GM12878 (cell line): ENCODE measurements at regions not wholly inside any gene's neighbourhood (a gene's known extent, or its start where the extent isn't known, plus 50 kb on each side); places are given as distances from the start of the nearest gene placed in this dataset.

ENCODE experiments used
- ATAC-seq: fragments of 200-7000 bp; cut with Tn5 transposase; 3 replicates; pipeline ENCODE4 v1.9.1; 2020; ENCODE audit warnings: mild to moderate bottlenecking, moderate library complexity
- BruUV-seq: library from RNA; stranded (reverse); fragments of 400-500 nt; replicated peaks from 2 replicates; lab custom pipeline; 2021; lab: Mats Ljungman, UMichigan
- CTCF ChIA-PET: fragments of 300-600 bp; sonication (Branson Sonifier 250); formaldehyde crosslinking; extraction: SDS; loops from one replicate; lab custom pipeline; 2021; ENCODE audit warnings: inconsistent platforms; lab: Yijun Ruan, JAX
- POLR2A ChIA-PET: fragments of 350-600 bp; formaldehyde crosslinking; extraction: SDS; loops from one replicate; lab custom pipeline; 2021; ENCODE audit warnings: inconsistent platforms; lab: Charles Lee
- RAD21 ChIA-PET: fragments of 300-600 bp; sonication (Branson Sonifier 250); formaldehyde crosslinking; loops from one replicate; lab custom pipeline; 2023; ENCODE audit warnings: antibody characterized with exemption; ENCODE audit not compliant: unreplicated experiment; lab: Charles Lee
- SMC1A ChIA-PET: fragments of 300-600 bp; sonication (Branson Sonifier 250); formaldehyde crosslinking; loops from one replicate; lab custom pipeline; 2023; ENCODE audit not compliant: unreplicated experiment, uncharacterized antibody; lab: Charles Lee
- DNase-seq: peaks from one replicate; pipeline ENCODE4 v3.0.0-alpha.2; 2011; ENCODE audit warnings: low read depth, low spot score
- FAIRE-seq: peaks from 3 replicates; lab custom pipeline; 2011; peaks lifted over from hg19 to GRCh38; lab: Jason Lieb, UNC
- H2AFZ ChIP-seq: 2 replicates; pipeline ENCODE4 v1.6.0; 2011; ENCODE audit warnings: low read depth, low read length, control low read depth; ENCODE audit not compliant: control insufficient read depth
- H3K27ac ChIP-seq: 2 replicates; pipeline ENCODE4 v1.5.1; 2011; ENCODE audit warnings: control low read depth; ENCODE audit not compliant: control insufficient read depth, insufficient read depth
- H3K27me3 ChIP-seq, 2 experiments: replicated peaks in 1 of 2; 2 replicates each; pipeline versions ENCODE4 v1.6.0 to v1.6.1; 2011; ENCODE audit warnings: low read length in 1 of 2; ENCODE audit not compliant: control insufficient read depth in 2 of 2, insufficient read depth in 2 of 2
- H3K36me3 ChIP-seq, 2 experiments: 2 replicates each; pipeline ENCODE4 v1.5.1; 2011; ENCODE audit warnings: low read length in 1 of 2; ENCODE audit not compliant: control insufficient read depth in 2 of 2, insufficient read depth in 2 of 2
- H3K4me1 ChIP-seq: 2 replicates; pipeline ENCODE4 v1.6.1; 2011; ENCODE audit warnings: mild to moderate bottlenecking, low read length, moderate library complexity, mixed read lengths; ENCODE audit not compliant: control insufficient read depth, insufficient read depth
- H3K4me2 ChIP-seq: 2 replicates; pipeline ENCODE4 v1.6.0; 2011; ENCODE audit warnings: control low read depth; ENCODE audit not compliant: control insufficient read depth, insufficient read depth
- H3K4me3 ChIP-seq: fragments of 200-600 bp; sonication (generic); 2 replicates; pipeline ENCODE4 v1.5.1; 2016
- H3K79me2 ChIP-seq: 2 replicates; pipeline ENCODE4 v1.6.0; 2011; ENCODE audit warnings: low read length; ENCODE audit not compliant: control insufficient read depth, insufficient read depth
- H3K9ac ChIP-seq: 2 replicates; pipeline ENCODE4 v1.8.0; 2011; ENCODE audit warnings: low read length, control low read depth, mixed read lengths; ENCODE audit not compliant: control insufficient read depth, insufficient read depth
- H3K9me3 ChIP-seq: replicated peaks from 3 replicates; pipeline ENCODE4 v1.5.1; 2011; ENCODE audit warnings: mild to moderate bottlenecking, low read length; ENCODE audit not compliant: control insufficient read depth, insufficient read depth
- H4K20me1 ChIP-seq: 2 replicates; pipeline ENCODE4 v1.6.0; 2011; ENCODE audit not compliant: control insufficient read depth, insufficient read depth
- ATF7 ChIP-seq: fragments of 450-650 bp; IDR thresholded peaks from 2 replicates; pipeline ENCODE4 v1.6.1; 2016; ENCODE audit warnings: low read depth, mild to moderate bottlenecking
- BCL11A ChIP-seq: IDR thresholded peaks from 2 replicates; pipeline ENCODE4 v1.6.1; 2011; ENCODE audit warnings: low read depth, low read length
- CHD2 ChIP-seq: IDR thresholded peaks from 2 replicates; pipeline ENCODE4 v1.6.1; 2011; ENCODE audit warnings: low read depth, low read length, improper control_type of control experiment, borderline replicate concordance
- CREM ChIP-seq: IDR thresholded peaks from 2 replicates; pipeline ENCODE4 v1.6.1; 2014; ENCODE audit warnings: antibody characterized with exemption, low read depth
- DPF2 ChIP-seq: fragments of 450-650 bp; IDR thresholded peaks from 2 replicates; pipeline ENCODE4 v1.6.1; 2017; ENCODE audit warnings: mild to moderate bottlenecking
- EP300 ChIP-seq, 2 experiments: fragments of 150-350 bp in 1 of 2; IDR thresholded peaks; 2 replicates each; pipeline ENCODE4 v1.6.1; 2011 to 2012; ENCODE audit warnings: low read depth in 2 of 2, low read length in 2 of 2, borderline replicate concordance in 1 of 2, improper control_type of control experiment in 1 of 2, inconsistent platforms in 1 of 2; ENCODE audit not compliant: control insufficient read depth in 1 of 2
- GABPA ChIP-seq: IDR thresholded peaks from 2 replicates; pipeline ENCODE4 v1.6.1; 2014; ENCODE audit warnings: antibody characterized with exemption, low read depth, mild to moderate bottlenecking, inconsistent platforms
- HDAC2 ChIP-seq: fragments of 200-600 bp; sonication (generic); IDR thresholded peaks from 2 replicates; pipeline ENCODE4 v1.6.1; 2017
- HDAC6 ChIP-seq: fragments of 200-600 bp; sonication (generic); IDR thresholded peaks from one replicate; pipeline ENCODE4 v1.8.0; 2017; ENCODE audit warnings: antibody characterized with exemption; ENCODE audit not compliant: unreplicated experiment
- IKZF1 ChIP-seq: fragments of 450-650 bp; conservative IDR thresholded peaks from 2 replicates; pipeline ENCODE4 v1.6.1; 2017; ENCODE audit warnings: antibody characterized with exemption, mild to moderate bottlenecking
- IKZF2 ChIP-seq, 2 experiments: fragments of 450-650 bp; IDR thresholded peaks; 2 replicates each; pipeline ENCODE4 v1.6.1; 2017; ENCODE audit warnings: mild to moderate bottlenecking in 2 of 2, moderate library complexity in 2 of 2
- MTA2 ChIP-seq: fragments of 450-650 bp; IDR thresholded peaks from 2 replicates; pipeline ENCODE4 v1.6.1; 2016; ENCODE audit warnings: low read depth, mild to moderate bottlenecking, moderate library complexity
- NBN ChIP-seq: fragments of 450-650 bp; IDR thresholded peaks from 2 replicates; pipeline ENCODE4 v1.6.1; 2016
- POLR2A ChIP-seq: IDR thresholded peaks from 2 replicates; pipeline ENCODE4 v1.6.1; 2011; ENCODE audit warnings: low read depth, mild to moderate bottlenecking, low read length
- RAD21 ChIP-seq: IDR thresholded peaks from 2 replicates; pipeline ENCODE4 v1.6.1; 2011; ENCODE audit warnings: mild to moderate bottlenecking, low read depth, low read length, moderate library complexity; ENCODE audit not compliant: insufficient read depth
- RUNX3 ChIP-seq: IDR thresholded peaks from 2 replicates; pipeline ENCODE4 v1.6.1; 2012; ENCODE audit warnings: low read length, inconsistent platforms
- SIN3A ChIP-seq: IDR thresholded peaks from 2 replicates; pipeline ENCODE4 v1.6.1; 2012; ENCODE audit warnings: low read depth, low read length, improper control_type of control experiment
- STAT1 ChIP-seq: fragments of 450-650 bp; conservative IDR thresholded peaks from 2 replicates; pipeline ENCODE4 v1.6.1; 2014; ENCODE audit warnings: antibody characterized with exemption, mild to moderate bottlenecking
- STAT3 ChIP-seq: IDR thresholded peaks from 2 replicates; pipeline ENCODE4 v1.6.1; 2011; ENCODE audit warnings: low read depth, low read length, improper control_type of control experiment
- TCF12 ChIP-seq: IDR thresholded peaks from 2 replicates; pipeline ENCODE4 v1.6.1; 2011; ENCODE audit warnings: low read depth, mild to moderate bottlenecking, low read length
- YY1 ChIP-seq: IDR thresholded peaks from 2 replicates; pipeline ENCODE4 v1.6.1; 2011; ENCODE audit warnings: low read depth, mild to moderate bottlenecking, low read length
- ZBED1 ChIP-seq: IDR thresholded peaks from 2 replicates; pipeline ENCODE4 v1.6.1; 2016; ENCODE audit warnings: borderline replicate concordance
- WGBS: methylation state at CpG from one replicate; pipeline ENCODE4 v1.1.6; 2016; ENCODE audit warnings: low lambda C conversion rate; ENCODE audit not compliant: insufficient replicate concordance, insufficient coverage; ENCODE audit errors: missing lambda C conversion rate; 5-methylcytosine and 5-hydroxymethylcytosine counted together
- in situ Hi-C: fragments of 300-500 bp; cut with MboI; formaldehyde crosslinking; loops from 9 replicates; pipeline ENCODE4 v1.14.3; 2018; ENCODE audit warnings: mixed read lengths
- intact Hi-C: fragments of 100-400 bp; cut with micrococcal nuclease; formaldehyde crosslinking; loops from one replicate; pipeline ENCODE4 v1.14.2; 2022; ENCODE audit not compliant: unreplicated experiment
- TF ChIP-seq, protein P1 (sequence below): fragments of 450-650 bp; IDR thresholded peaks from 2 replicates; pipeline ENCODE4 v1.6.1; 2016; ENCODE audit warnings: mild to moderate bottlenecking
- TF ChIP-seq, protein P2 (sequence below): fragments of 450-650 bp; IDR thresholded peaks from 2 replicates; pipeline ENCODE4 v1.6.1; 2016; ENCODE audit warnings: mild to moderate bottlenecking

DNA sequence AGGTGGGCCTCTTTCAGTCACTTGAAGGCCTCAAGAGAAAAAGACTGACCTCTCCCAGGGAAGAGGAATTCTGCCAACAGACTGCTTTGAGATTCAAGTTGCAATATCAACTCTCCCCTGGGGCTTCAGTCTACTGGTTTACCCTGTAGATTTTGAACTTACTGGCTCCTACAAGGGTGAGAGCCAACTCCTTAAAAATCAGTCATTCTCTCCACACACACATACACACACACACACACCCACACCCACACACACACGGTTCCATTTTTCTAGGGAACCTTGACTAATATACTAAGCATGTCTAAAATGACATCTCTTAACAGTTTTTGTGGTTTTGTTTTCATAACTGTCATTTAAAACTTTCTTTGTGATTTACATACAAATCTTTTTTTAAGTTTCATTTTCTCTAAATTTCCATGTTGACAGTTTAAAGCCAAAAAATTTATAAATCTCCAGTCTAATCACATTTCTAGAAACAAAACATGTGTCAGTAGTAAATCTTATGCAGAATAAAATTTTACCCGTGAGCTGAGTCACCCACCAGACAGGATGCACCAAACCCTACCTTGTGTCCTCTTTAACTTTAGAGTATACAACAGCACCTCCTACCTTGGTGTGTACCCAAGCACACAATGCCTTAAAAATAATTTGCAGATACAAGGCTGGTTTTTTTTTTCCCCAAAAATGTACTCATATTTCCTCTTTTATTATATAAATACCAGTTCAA is 394.6 kb downstream of the AEBP2 start:
- RAD21 ChIA-PET: interaction anchor here (0.7 to 1.4 kb wide), 3 partner anchors 61 to 75 kb away, joined by 3 to 4 read pairs (median 3); no protein-coding TSS in a partner anchor
- in situ Hi-C loops: no loop called here
- Histone ChIP-seq H3K4me3 (no peak overlapping the region), H2AFZ (no peak overlapping the region), H3K9me3 (no peaks in the 10 kb centered on the region), H3K79me2 (no peaks in the 10 kb centered on the region), H3K36me3 (no peaks in the 10 kb centered on the region), H4K20me1 (no peaks in the 10 kb centered on the region), H3K27me3 (no peaks in the 10 kb centered on the region), H3K27ac (no peak overlapping the region), H3K4me2 (no peak overlapping the region), H3K9ac (no peak overlapping the region), H3K4me1 (no peaks in the 10 kb centered on the region)
- no TSS peak for BruUV-seq
- intact Hi-C loops: loop anchor here (1.0 to 5.0 kb wide), 2 partner anchors 33 to 77 kb away; no protein-coding TSS in a partner anchor
- POLR2A ChIA-PET: interaction anchor here (1.4 kb wide), 1 partner anchor 58 kb away, joined by 4 read pairs; no protein-coding TSS in a partner anchor
- ATAC-seq (peak; percentile 86), DNase-seq (no peak), FAIRE-seq (peak; percentile 84)
- CTCF ChIA-PET: interaction anchor here (0.6 to 0.9 kb wide), 2 partner anchors 13 to 74 kb away, joined by 3 read pairs; no protein-coding TSS in a partner anchor
- 2% methylated on average over 2 of the region's 2 CpGs for WGBS
- SMC1A ChIA-PET: interaction anchor here (1.2 to 1.7 kb wide), 4 partner anchors 13 to 61 kb away, joined by 3 to 11 read pairs (median 4); no protein-coding TSS in a partner anchor
- TF ChIP-seq IKZF2 (IDR thresholded peaks at IDR 0.05): peak; percentile 68 to 77
- peak; percentile 71 for TF ChIP-seq ATF7
- TF ChIP-seq, protein P1, sequence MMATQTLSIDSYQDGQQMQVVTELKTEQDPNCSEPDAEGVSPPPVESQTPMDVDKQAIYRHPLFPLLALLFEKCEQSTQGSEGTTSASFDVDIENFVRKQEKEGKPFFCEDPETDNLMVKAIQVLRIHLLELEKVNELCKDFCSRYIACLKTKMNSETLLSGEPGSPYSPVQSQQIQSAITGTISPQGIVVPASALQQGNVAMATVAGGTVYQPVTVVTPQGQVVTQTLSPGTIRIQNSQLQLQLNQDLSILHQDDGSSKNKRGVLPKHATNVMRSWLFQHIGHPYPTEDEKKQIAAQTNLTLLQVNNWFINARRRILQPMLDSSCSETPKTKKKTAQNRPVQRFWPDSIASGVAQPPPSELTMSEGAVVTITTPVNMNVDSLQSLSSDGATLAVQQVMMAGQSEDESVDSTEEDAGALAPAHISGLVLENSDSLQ: peak; percentile 21; the same call in 1 of the 2 replicates
- TF ChIP-seq HDAC6: no peak
- no peak for TF ChIP-seq DPF2
- TF ChIP-seq, protein P2, sequence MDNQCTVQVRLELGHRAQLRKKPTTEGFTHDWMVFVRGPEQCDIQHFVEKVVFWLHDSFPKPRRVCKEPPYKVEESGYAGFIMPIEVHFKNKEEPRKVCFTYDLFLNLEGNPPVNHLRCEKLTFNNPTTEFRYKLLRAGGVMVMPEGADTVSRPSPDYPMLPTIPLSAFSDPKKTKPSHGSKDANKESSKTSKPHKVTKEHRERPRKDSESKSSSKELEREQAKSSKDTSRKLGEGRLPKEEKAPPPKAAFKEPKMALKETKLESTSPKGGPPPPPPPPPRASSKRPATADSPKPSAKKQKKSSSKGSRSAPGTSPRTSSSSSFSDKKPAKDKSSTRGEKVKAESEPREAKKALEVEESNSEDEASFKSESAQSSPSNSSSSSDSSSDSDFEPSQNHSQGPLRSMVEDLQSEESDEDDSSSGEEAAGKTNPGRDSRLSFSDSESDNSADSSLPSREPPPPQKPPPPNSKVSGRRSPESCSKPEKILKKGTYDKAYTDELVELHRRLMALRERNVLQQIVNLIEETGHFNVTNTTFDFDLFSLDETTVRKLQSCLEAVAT: peak; percentile 33; the same call in 1 of the 2 replicates
- TF ChIP-seq IKZF1: peak; percentile 30
- 0 out of 2 replicates have a peak, but pooled peaks have one; percentile 8 for TF ChIP-seq YY1
- no peak for TF ChIP-seq ZBED1
- TF ChIP-seq SIN3A: no peak
- no peak for TF ChIP-seq RAD21
- peak; percentile 52; the same call in 1 of the 2 replicates for TF ChIP-seq MTA2
- TF ChIP-seq STAT1: no peak
- no peak for TF ChIP-seq TCF12
- no peak for TF ChIP-seq GABPA
- 0 out of 2 replicates have a peak, but pooled peaks have one; percentile 9 for TF ChIP-seq CREM
- TF ChIP-seq POLR2A: no peak
- TF ChIP-seq RUNX3: peak; percentile 68
- no peak for TF ChIP-seq STAT3
- TF ChIP-seq NBN: 0 out of 2 replicates have a peak, but pooled peaks have one; percentile 24
- no peak for TF ChIP-seq CHD2
- TF ChIP-seq EP300 (IDR thresholded peaks at IDR 0.05; ENCODE audit: borderline replicate concordance in 1 of 2, control insufficient read depth in 1 of 2, low read depth in 2 of 2, low read length in 2 of 2): 0 out of 4 replicates have a peak, but pooled peaks of 1 of the 2 experiments have one; percentile 36
- 0 out of 2 replicates have a peak, but pooled peaks have one; percentile 25 for TF ChIP-seq BCL11A
- no peak for TF ChIP-seq HDAC2
